CD8-positive, alpha-beta memory T cell (primary cell): ENCODE measurements at regions not wholly inside any gene's neighbourhood (a gene's known extent, or its start where the extent isn't known, plus 50 kb on each side); places are given as distances from the start of the nearest gene placed in this dataset.

Source experiments
- CTCF ChIA-PET: fragments of 350-600 bp; sonication (Branson Sonifier 250); formaldehyde crosslinking; loops from one replicate; lab custom pipeline; 2021; ENCODE audit warnings: antibody characterized with exemption; lab: Charles Lee
- POLR2A ChIA-PET: fragments of 350-600 bp; sonication (Branson Sonifier 250); formaldehyde crosslinking; loops from one replicate; lab custom pipeline; 2021; ENCODE audit warnings: antibody characterized with exemption; lab: Charles Lee
- DNase-seq, 5 donors: peaks; one replicate each; pipeline versions ENCODE4 v3.0.0 to v3.0.0-alpha.2; 2020 to 2022; ENCODE audit warnings: mixed read lengths in 1 of 5
- H3K27ac ChIP-seq: one replicate; pipeline ENCODE4 v1.7.0; 2013; ENCODE audit warnings: low read depth, mild to moderate bottlenecking, low read length, moderate library complexity
- H3K27me3 ChIP-seq: 2 replicates; pipeline ENCODE4 v1.7.0; 2013; ENCODE audit warnings: low read length, mild to moderate bottlenecking; ENCODE audit not compliant: insufficient read depth, poor library complexity, severe bottlenecking
- H3K36me3 ChIP-seq: 2 replicates; pipeline ENCODE4 v1.7.0; 2013; ENCODE audit warnings: mild to moderate bottlenecking, low read length, moderate library complexity; ENCODE audit not compliant: insufficient read depth
- H3K4me1 ChIP-seq: 2 replicates; pipeline ENCODE4 v1.7.0; 2013; ENCODE audit warnings: mild to moderate bottlenecking, low read length, moderate library complexity; ENCODE audit not compliant: insufficient read depth
- H3K4me3 ChIP-seq: 2 replicates; pipeline ENCODE4 v1.7.0; 2013; ENCODE audit warnings: mild to moderate bottlenecking, low read length
- H3K9me3 ChIP-seq: 2 replicates; pipeline ENCODE4 v1.7.0; 2013; ENCODE audit warnings: mild to moderate bottlenecking, low read length
- H3K27ac Mint-ChIP-seq, 8 donors: one replicate each; pipeline ENCODE4 v1.8.0; 2020 to 2021; ENCODE audit warnings: mixed read lengths in 8 of 8, mild to moderate bottlenecking in 6 of 8, inconsistent platforms in 3 of 8, moderate library complexity in 3 of 8
- H3K27me3 Mint-ChIP-seq, 2 donors: one replicate each; pipeline ENCODE4 v1.8.0; 2020 to 2021; ENCODE audit warnings: mixed read lengths in 2 of 2, mild to moderate bottlenecking in 1 of 2, moderate library complexity in 1 of 2
- H3K36me3 Mint-ChIP-seq, 3 donors: one replicate each; pipeline ENCODE4 v1.8.0; 2020 to 2021; ENCODE audit warnings: mixed read lengths in 3 of 3, inconsistent platforms in 1 of 3, mild to moderate bottlenecking in 1 of 3
- H3K4me1 Mint-ChIP-seq, 3 donors: one replicate each; pipeline ENCODE4 v1.8.0; 2020 to 2021; ENCODE audit warnings: mixed read lengths in 3 of 3, inconsistent platforms in 1 of 3, mild to moderate bottlenecking in 1 of 3
- H3K4me3 Mint-ChIP-seq, 7 donors: one replicate each; pipeline ENCODE4 v1.8.0; 2020 to 2021; ENCODE audit warnings: mixed read lengths in 7 of 7, mild to moderate bottlenecking in 6 of 7, moderate library complexity in 4 of 7, inconsistent platforms in 2 of 7
- H3K9me3 Mint-ChIP-seq, 5 donors: one replicate each; pipeline ENCODE4 v1.8.0; 2020 to 2022; ENCODE audit warnings: mixed read lengths in 5 of 5, mild to moderate bottlenecking in 3 of 5, moderate library complexity in 2 of 5, inconsistent platforms in 1 of 5

DNA sequence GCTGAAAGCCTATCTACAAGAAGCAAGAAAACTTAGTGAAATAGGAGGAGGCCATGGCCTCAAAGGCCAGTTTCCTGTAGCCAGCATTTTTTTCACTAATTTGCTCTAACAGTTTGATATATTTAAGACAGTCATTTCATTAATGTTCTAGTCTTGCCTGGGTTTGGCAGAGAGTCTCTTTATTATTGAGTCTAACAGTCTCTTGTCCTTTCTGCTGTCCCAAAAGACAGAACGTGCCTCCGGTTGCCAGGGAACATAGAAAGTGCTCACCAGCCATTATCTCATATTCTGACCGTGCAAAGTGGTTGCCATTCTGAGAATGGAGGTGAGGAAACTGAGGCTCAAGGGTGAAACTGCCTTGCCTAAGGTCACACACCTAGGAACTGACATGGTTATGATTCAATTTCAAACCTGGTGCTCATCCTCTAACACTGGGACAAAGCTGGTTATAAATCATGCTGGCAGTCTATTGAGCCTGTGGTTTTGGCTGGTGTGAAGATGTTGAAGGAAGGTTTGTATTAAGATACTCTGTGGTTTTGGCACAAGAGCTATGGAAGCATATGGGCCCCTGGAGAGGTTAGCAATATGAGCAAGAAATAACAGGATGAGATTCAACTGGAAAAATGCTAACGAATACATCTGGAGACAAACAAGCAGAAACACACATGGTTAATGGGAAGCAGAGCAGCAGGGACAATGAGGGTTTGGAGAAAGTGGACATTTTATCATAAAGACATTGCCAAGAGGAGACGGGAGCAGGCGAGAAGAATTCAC lies 903.3 kb upstream of the KLHL29 start:
- Mint-ChIP-seq H3K4me3 (no peak overlapping the region), H3K27ac (no peak overlapping the region), H3K9me3 (peaks cover 6 to 30% (median 13%) of the 10 kb centered on the region in 5 donors), H3K36me3 (no peaks in the 10 kb centered on the region), H3K27me3 (no peaks in the 10 kb centered on the region), H3K4me1 (no peaks in the 10 kb centered on the region)
- H3K27ac ChIP-seq, result no peak overlapping the region
- no peak for DNase-seq
- H3K36me3 ChIP-seq, result no peaks in the 10 kb centered on the region
- H3K9me3 ChIP-seq, result no peaks in the 10 kb centered on the region
- H3K27me3 ChIP-seq, result no peaks in the 10 kb centered on the region
- ChIA-PET POLR2A (no interaction called here), CTCF (no interaction called here)
- H3K4me3 ChIP-seq, result no peak overlapping the region
- H3K4me1 ChIP-seq, result no peaks in the 10 kb centered on the region

- POLR2A ChIA-PET, result no interaction called here
Measured at GRCh38 chr2:22483036-22483435, 901.9 kb upstream of the KLHL29 start.

DNA sequence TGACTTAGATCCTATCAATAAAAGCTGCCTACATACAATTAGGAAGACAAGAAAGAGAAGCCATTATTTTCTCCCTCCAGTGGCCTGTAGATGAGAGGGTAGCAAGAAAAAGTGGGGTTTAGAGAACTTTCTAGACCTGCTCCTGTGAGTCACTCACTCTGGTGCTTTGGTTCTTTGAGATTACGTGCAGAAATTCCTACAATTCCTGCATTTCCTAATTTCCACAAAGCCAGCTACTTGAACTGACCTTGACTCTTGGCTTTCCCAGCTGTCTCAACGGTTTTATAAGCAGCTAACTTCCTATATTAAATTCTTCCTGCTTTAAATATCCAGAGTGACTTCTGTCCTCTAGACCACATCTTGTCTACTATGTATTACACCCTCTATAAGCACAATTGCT lies 899.5 kb upstream of the KLHL29 start:
- H3K27ac Mint-ChIP-seq, result no peak overlapping the region
- H3K27me3 Mint-ChIP-seq, result no peaks in the 10 kb centered on the region
- H3K4me1 Mint-ChIP-seq, result no peaks in the 10 kb centered on the region
- no peaks in the 10 kb centered on the region for H3K36me3 Mint-ChIP-seq
- Histone ChIP-seq H3K9me3 (no peaks in the 10 kb centered on the region), H3K36me3 (no peaks in the 10 kb centered on the region), H3K4me3 (no peak overlapping the region), H3K27ac (no peak overlapping the region), H3K4me1 (no peaks in the 10 kb centered on the region), H3K27me3 (no peaks in the 10 kb centered on the region)
- POLR2A ChIA-PET, result no interaction called here
- no peak for DNase-seq
- peaks cover 4 to 18% (median 11%) of the 10 kb centered on the region in 5 donors for H3K9me3 Mint-ChIP-seq
- CTCF ChIA-PET, result no interaction called here
- no peak overlapping the region for H3K4me3 Mint-ChIP-seq

More at GRCh38 chr2:22483036-22483435, 901.9 kb upstream of the KLHL29 start:
- H3K9me3 ChIP-seq, result no peaks in the 10 kb centered on the region
- CTCF ChIA-PET, result no interaction called here
- no peaks in the 10 kb centered on the region for H3K27me3 ChIP-seq
- no peaks in the 10 kb centered on the region for H3K4me1 Mint-ChIP-seq
- H3K27ac ChIP-seq, result no peak overlapping the region
- H3K27ac Mint-ChIP-seq, result no peak overlapping the region
- no peak overlapping the region for H3K4me3 Mint-ChIP-seq
- no peaks in the 10 kb centered on the region for H3K36me3 ChIP-seq
- no peaks in the 10 kb centered on the region for H3K4me1 ChIP-seq
- H3K27me3 Mint-ChIP-seq, result no peaks in the 10 kb centered on the region
- H3K4me3 ChIP-seq, result no peak overlapping the region
- no peak for DNase-seq
- peaks cover 4 to 23% (median 9%) of the 10 kb centered on the region in 5 donors for H3K9me3 Mint-ChIP-seq
- H3K36me3 Mint-ChIP-seq, result no peaks in the 10 kb centered on the region

GRCh38 chr2:22486343-22486742 lies 898.6 kb upstream of the KLHL29 start:
- CTCF ChIA-PET, result no interaction called here
- POLR2A ChIA-PET, result no interaction called here
- DNase-seq, result no peak
- H3K9me3 ChIP-seq, result no peaks in the 10 kb centered on the region
- no peak overlapping the region for H3K4me3 Mint-ChIP-seq
- no peak overlapping the region for H3K4me3 ChIP-seq
- H3K4me1 ChIP-seq, result no peaks in the 10 kb centered on the region
- no peak overlapping the region for H3K27ac Mint-ChIP-seq
- H3K9me3 Mint-ChIP-seq, result peaks cover 0 to 21% (median 8%) of the 10 kb centered on the region in 5 donors
- no peaks in the 10 kb centered on the region for H3K36me3 Mint-ChIP-seq
- no peaks in the 10 kb centered on the region for H3K36me3 ChIP-seq
- H3K27me3 ChIP-seq, result no peaks in the 10 kb centered on the region
- H3K4me1 Mint-ChIP-seq, result no peaks in the 10 kb centered on the region
- no peaks in the 10 kb centered on the region for H3K27me3 Mint-ChIP-seq
- H3K27ac ChIP-seq, result no peak overlapping the region

GRCh38 chr2:22487036-22487435 lies 897.9 kb upstream of the KLHL29 start:
- no peaks in the 10 kb centered on the region for H3K36me3 ChIP-seq
- ChIA-PET CTCF (no interaction called here), POLR2A (no interaction called here)
- no peak overlapping the region for H3K4me3 ChIP-seq
- H3K9me3 ChIP-seq, result no peaks in the 10 kb centered on the region
- H3K27me3 Mint-ChIP-seq, result no peaks in the 10 kb centered on the region
- no peaks in the 10 kb centered on the region for H3K27me3 ChIP-seq
- DNase-seq, result no peak
- H3K4me1 ChIP-seq, result no peaks in the 10 kb centered on the region
- no peaks in the 10 kb centered on the region for H3K4me1 Mint-ChIP-seq
- H3K9me3 Mint-ChIP-seq, result peaks cover 0 to 24% (median 8%) of the 10 kb centered on the region in 5 donors
- H3K36me3 Mint-ChIP-seq, result no peaks in the 10 kb centered on the region
- no peak overlapping the region for H3K27ac Mint-ChIP-seq
- H3K4me3 Mint-ChIP-seq, result no peak overlapping the region
- no peak overlapping the region for H3K27ac ChIP-seq

GRCh38 chr2:22487541-22487940 lies 897.4 kb upstream of the KLHL29 start:
- H3K4me1 ChIP-seq, result no peaks in the 10 kb centered on the region
- no peaks in the 10 kb centered on the region for H3K36me3 Mint-ChIP-seq
- no peaks in the 10 kb centered on the region for H3K27me3 ChIP-seq
- no peaks in the 10 kb centered on the region for H3K36me3 ChIP-seq
- H3K4me1 Mint-ChIP-seq, result no peaks in the 10 kb centered on the region
- H3K4me3 Mint-ChIP-seq, result no peak overlapping the region
- H3K9me3 ChIP-seq, result no peaks in the 10 kb centered on the region
- H3K4me3 ChIP-seq, result no peak overlapping the region
- ChIA-PET POLR2A (no interaction called here), CTCF (no interaction called here)
- H3K27me3 Mint-ChIP-seq, result no peaks in the 10 kb centered on the region
- no peak for DNase-seq
- peaks cover under 1 to 26% (median 8%) of the 10 kb centered on the region in 5 donors for H3K9me3 Mint-ChIP-seq
- H3K27ac ChIP-seq, result no peak overlapping the region
- H3K27ac Mint-ChIP-seq, result no peak overlapping the region

DNA sequence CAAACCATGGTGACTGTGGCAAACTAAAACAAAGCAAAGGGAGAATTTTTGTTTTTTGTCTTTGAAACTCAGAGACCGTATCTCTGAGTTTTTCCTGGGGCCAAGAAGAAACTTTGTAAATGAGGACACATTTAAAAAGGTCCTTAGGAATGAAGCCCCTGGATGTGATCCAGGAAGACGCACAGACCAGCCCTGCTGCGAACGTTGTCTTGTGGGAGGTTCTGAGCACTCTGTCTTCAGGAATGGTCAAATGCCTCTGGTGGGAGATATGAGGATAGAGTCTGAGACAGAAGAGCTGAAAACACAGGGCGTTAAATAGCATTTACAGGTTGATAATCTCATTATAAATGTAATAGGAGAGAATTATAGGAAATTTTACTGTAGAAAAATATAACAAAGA lies 893.5 kb upstream of the KLHL29 start:
- Histone ChIP-seq H3K36me3 (no peaks in the 10 kb centered on the region), H3K4me1 (no peaks in the 10 kb centered on the region), H3K27ac (no peak overlapping the region), H3K9me3 (no peaks in the 10 kb centered on the region), H3K4me3 (no peak overlapping the region), H3K27me3 (no peaks in the 10 kb centered on the region)
- Mint-ChIP-seq H3K9me3 (peaks cover 6 to 18% (median 12%) of the 10 kb centered on the region in 5 donors), H3K4me1 (no peaks in the 10 kb centered on the region), H3K36me3 (no peaks in the 10 kb centered on the region), H3K27ac (no peak overlapping the region), H3K4me3 (no peak overlapping the region), H3K27me3 (no peaks in the 10 kb centered on the region)
- CTCF ChIA-PET, result no interaction called here
- POLR2A ChIA-PET, result no interaction called here
- DNase-seq, result no peak

- no peaks in the 10 kb centered on the region for H3K9me3 ChIP-seq
- no peaks in the 10 kb centered on the region for H3K4me1 ChIP-seq
- ChIA-PET POLR2A (no interaction called here), CTCF (no interaction called here)
- H3K27me3 ChIP-seq, result no peaks in the 10 kb centered on the region
- Mint-ChIP-seq H3K27ac (no peak overlapping the region), H3K9me3 (peaks cover 7 to 24% (median 11%) of the 10 kb centered on the region in 5 donors), H3K4me3 (no peak overlapping the region), H3K27me3 (no peaks in the 10 kb centered on the region), H3K36me3 (no peaks in the 10 kb centered on the region), H3K4me1 (no peaks in the 10 kb centered on the region)
- H3K36me3 ChIP-seq, result no peaks in the 10 kb centered on the region
- no peak overlapping the region for H3K27ac ChIP-seq
- no peak overlapping the region for H3K4me3 ChIP-seq
- no peak for DNase-seq
Measured at GRCh38 chr2:22494156-22494555, 890.8 kb upstream of the KLHL29 start.
